HUES64 (cell line): ENCODE measurements at regions not wholly inside any gene's neighbourhood (a gene's known extent, or its start where the extent isn't known, plus 50 kb on each side); places are given as distances from the start of the nearest gene placed in this dataset.

Source experiments
- H3K27ac ChIP-seq: 2 replicates; pipeline ENCODE4 v1.7.0; 2013; ENCODE audit warnings: low read depth, low read length, inconsistent platforms
- H3K27me3 ChIP-seq: 2 replicates; pipeline ENCODE4 v1.6.1; 2013; ENCODE audit warnings: mild to moderate bottlenecking, low read length; ENCODE audit not compliant: insufficient read depth
- H3K36me3 ChIP-seq: 2 replicates; pipeline ENCODE4 v1.6.1; 2013; ENCODE audit warnings: mild to moderate bottlenecking, low read length; ENCODE audit not compliant: insufficient read depth
- H3K4me1 ChIP-seq: 2 replicates; pipeline ENCODE4 v1.6.1; 2013; ENCODE audit warnings: mild to moderate bottlenecking, low read length, moderate library complexity; ENCODE audit not compliant: insufficient read depth
- H3K4me3 ChIP-seq: 2 replicates; pipeline ENCODE4 v1.5.1; 2013; ENCODE audit warnings: mild to moderate bottlenecking, low read length, moderate library complexity
- H3K9ac ChIP-seq: 2 replicates; pipeline ENCODE4 v1.6.1; 2013; ENCODE audit warnings: mild to moderate bottlenecking, low read depth, low read length
- H3K9me3 ChIP-seq: 2 replicates; pipeline ENCODE4 v1.6.1; 2013; ENCODE audit warnings: low read depth, low read length; ENCODE audit not compliant: insufficient read depth
- WGBS: fragments of 150-250, 120-280 bp; methylation state at CpG from one replicate; pipeline ENCODE4 v1.1.7; 2013; ENCODE audit warnings: missing lambda C conversion rate; 5-methylcytosine and 5-hydroxymethylcytosine counted together

DNA sequence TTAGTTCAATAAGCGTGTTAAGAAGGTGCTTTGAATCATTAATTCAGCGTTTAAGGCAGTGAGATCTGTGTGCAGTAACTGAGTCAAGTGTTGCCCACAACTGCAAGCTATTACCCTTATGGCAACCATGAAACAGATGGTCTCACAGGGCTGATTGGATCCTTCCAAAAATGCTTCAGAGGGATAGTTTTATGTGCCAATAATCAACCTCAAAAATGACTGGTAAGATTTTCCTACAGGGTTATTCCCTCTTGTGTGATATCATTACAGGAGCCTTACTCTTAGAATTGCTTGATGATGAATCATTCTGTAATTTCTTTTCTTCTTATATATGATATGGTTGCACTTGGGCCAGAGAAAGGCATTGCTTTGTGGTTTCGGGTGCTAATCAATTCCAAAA lies 1299.2 kb upstream of the ATXN8OS start:
- Histone ChIP-seq H3K4me1 (peaks cover 6% of the 10 kb centered on the region; the same call in 1 of the 2 replicates), H3K27ac (no peak overlapping the region), H3K36me3 (no peaks in the 10 kb centered on the region), H3K4me3 (no peak overlapping the region), H3K9me3 (no peaks in the 10 kb centered on the region), H3K27me3 (no peaks in the 10 kb centered on the region), H3K9ac (no peak overlapping the region)
- WGBS, result 94% methylated on average over 2 of the region's 3 CpGs

DNA sequence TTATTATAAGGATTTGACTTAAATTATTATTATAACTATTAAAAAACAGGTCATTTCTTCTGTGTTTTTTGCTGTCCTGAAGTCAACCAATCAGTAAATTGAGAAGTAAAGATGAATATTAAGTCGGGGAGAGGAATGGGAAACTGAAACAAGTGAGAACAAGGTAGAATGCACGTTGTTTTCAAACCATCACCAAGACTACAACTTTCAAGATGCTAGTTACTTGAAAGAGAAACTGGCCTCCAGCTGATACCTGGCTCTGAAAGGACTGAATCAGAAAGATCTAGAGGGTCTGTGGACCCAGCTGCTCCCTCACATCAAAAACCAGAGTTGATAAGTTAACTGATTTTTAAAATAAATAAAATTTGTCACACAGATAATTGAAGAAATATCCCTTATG lies 1301.5 kb upstream of the ATXN8OS start:
- WGBS, result 94% methylated on average over 2 of the region's 2 CpGs
- Histone ChIP-seq H3K9ac (no peak overlapping the region), H3K27me3 (no peaks in the 10 kb centered on the region)

DNA sequence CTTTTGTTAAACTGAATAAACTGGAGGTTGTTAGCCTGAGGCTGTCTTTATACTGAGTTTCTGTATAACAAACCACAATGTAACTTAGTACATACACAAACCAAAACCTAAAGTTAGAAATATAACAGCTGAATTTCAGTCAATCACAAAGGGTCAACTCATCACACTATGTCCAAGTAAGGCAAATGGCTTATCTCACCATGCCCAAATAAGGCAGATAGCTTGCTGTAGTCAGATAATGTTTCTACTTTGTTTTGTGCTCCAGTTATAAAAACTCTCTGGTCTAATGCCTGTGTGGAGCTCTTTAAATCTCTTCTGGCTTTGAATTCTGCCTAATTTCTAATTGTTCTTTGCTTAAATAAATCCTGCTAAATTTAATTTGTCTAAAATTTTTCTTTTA lies 1323.4 kb upstream of the ATXN8OS start:
- H3K36me3 ChIP-seq, result no peaks in the 10 kb centered on the region
- H3K4me3 ChIP-seq, result no peak overlapping the region
- no peak overlapping the region for H3K9ac ChIP-seq
- no peaks in the 10 kb centered on the region for H3K27me3 ChIP-seq
- H3K4me1 ChIP-seq, result no peaks in the 10 kb centered on the region
- H3K27ac ChIP-seq, result no peak overlapping the region
- no peaks in the 10 kb centered on the region for H3K9me3 ChIP-seq

More for the DNA sequence above, 1301.5 kb upstream of the ATXN8OS start:
- no peak overlapping the region for H3K4me3 ChIP-seq
- H3K36me3 ChIP-seq, result no peaks in the 10 kb centered on the region
- H3K27ac ChIP-seq, result no peak overlapping the region
- H3K9me3 ChIP-seq, result no peaks in the 10 kb centered on the region
- peaks cover 6% of the 10 kb centered on the region; the same call in 1 of the 2 replicates for H3K4me1 ChIP-seq

DNA sequence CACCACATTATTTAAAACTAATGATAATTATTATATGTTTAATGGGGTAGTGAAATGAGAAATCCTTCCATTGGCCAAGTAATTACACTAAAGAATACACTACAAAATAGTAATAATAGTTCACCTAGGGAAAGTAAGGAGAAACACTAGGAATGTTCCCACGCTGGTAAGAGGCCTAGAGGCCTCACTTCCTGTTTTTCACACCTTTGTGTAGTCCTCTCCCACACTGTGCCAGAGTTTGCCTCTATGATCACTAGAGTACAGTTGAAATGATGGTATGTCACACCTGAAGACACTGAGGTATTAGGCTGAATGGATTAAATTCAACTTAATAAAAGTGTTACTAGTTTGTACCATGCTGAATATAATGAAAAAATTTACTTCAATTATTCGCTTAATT lies 1348.0 kb upstream of the ATXN8OS start:
- H3K4me3 ChIP-seq, result no peak overlapping the region
- H3K27me3 ChIP-seq, result no peaks in the 10 kb centered on the region
- WGBS, result 89% methylated on average over 1 of the region's 2 CpGs

DNA sequence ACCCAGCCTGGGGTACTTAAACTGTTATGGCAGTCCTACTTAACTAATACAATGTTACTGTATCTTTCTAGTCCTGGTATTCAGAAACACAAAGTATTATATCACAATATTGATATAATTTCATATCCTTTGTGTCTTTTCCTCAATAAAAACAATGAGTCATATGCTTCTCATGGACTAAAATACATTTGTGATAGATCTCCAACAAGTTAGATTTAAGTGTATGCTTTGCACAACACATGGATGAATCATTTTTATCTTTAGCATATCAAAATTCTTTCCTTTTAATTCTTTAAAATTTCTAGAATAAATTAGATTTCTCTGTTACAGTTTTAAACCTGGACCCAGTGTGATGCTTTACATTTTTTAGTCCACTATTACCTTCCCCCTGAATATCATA lies 1357.8 kb upstream of the ATXN8OS start:
- H3K36me3 ChIP-seq, result no peaks in the 10 kb centered on the region
- peaks cover 17% of the 10 kb centered on the region for H3K4me1 ChIP-seq
- H3K27ac ChIP-seq, result no peak overlapping the region
- H3K27me3 ChIP-seq, result no peaks in the 10 kb centered on the region
- H3K9me3 ChIP-seq, result no peaks in the 10 kb centered on the region
- no peak overlapping the region for H3K9ac ChIP-seq
- no peak overlapping the region for H3K4me3 ChIP-seq

More for the DNA sequence above, 1348.0 kb upstream of the ATXN8OS start:
- H3K4me1 ChIP-seq, result no peaks in the 10 kb centered on the region
- no peaks in the 10 kb centered on the region for H3K36me3 ChIP-seq
- H3K27ac ChIP-seq, result no peak overlapping the region
- no peak overlapping the region for H3K9ac ChIP-seq
- H3K9me3 ChIP-seq, result no peaks in the 10 kb centered on the region

DNA sequence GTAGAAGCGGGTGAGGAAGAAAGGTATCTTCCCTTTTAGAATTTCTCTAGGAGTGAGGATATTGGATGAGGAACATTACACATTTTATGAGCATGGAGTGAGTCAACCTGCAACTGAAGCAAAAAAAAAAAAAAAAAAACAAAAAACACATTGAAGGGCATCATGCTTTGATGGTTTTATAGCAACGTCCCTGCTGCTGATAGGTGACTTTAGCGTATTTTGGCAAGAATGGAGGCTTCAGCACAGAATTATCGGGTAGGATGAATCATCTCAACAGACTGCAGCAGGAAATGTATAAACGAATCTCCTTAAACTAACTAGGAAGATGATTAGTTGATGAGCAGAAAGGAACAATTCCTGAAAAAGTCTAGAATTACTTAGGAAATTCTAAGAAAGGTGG lies 1359.6 kb upstream of the ATXN8OS start:
- no peak overlapping the region for H3K27ac ChIP-seq
- 96% methylated on average over 5 of the region's 5 CpGs for WGBS

DNA sequence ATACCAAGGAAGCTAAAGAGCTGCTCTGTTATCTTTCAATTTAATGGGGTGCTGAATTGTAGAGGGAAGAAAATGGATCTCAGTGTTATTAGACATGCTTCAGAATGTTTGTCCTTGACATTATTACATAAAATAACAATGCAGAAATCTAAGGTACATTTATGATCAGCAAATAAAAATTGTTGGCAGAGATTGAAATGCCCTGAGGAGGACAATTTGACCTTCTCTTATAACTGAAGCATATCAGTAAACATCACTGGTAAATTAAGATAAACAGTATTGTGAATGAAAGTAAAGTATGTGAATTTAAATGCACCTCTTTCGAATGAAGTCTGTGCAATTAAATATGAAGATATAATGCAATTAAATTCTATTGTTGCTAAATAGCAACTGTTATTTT lies 1362.1 kb upstream of the ATXN8OS start:
- Histone ChIP-seq H3K27ac (no peak overlapping the region), H3K4me3 (no peak overlapping the region), H3K9ac (no peak overlapping the region), H3K36me3 (no peaks in the 10 kb centered on the region), H3K4me1 (peaks cover 17% of the 10 kb centered on the region), H3K27me3 (no peaks in the 10 kb centered on the region), H3K9me3 (no peaks in the 10 kb centered on the region)
- 82% methylated on average over 1 of the region's 1 CpG for WGBS

More for the DNA sequence above, 1359.6 kb upstream of the ATXN8OS start:
- Histone ChIP-seq H3K27me3 (no peaks in the 10 kb centered on the region), H3K9ac (no peak overlapping the region), H3K9me3 (no peaks in the 10 kb centered on the region), H3K4me3 (no peak overlapping the region), H3K4me1 (peaks cover 17% of the 10 kb centered on the region), H3K36me3 (no peaks in the 10 kb centered on the region)

DNA sequence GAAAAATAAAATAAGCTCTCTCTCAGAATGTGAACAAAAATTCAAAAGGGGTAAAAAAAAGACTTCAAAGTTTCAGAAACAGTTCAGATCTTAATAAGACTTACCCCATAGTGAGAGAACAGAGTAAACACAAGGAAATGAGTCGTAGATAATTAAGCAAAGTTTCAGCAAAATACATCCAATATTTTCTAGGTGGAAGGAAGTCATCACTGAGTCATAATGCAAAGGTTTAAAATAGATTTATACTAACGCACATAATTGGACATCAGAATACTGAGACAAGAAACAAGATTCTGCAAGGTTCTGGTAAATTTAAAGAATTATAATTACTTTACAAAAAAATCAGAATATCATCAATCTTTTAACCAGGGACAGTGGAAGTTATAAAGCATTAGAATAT lies 1370.7 kb upstream of the ATXN8OS start:
- Histone ChIP-seq H3K27ac (no peak overlapping the region), H3K4me1 (peaks cover 13% of the 10 kb centered on the region), H3K4me3 (no peak overlapping the region), H3K36me3 (no peaks in the 10 kb centered on the region), H3K9me3 (no peaks in the 10 kb centered on the region), H3K27me3 (no peaks in the 10 kb centered on the region), H3K9ac (no peak overlapping the region)
- WGBS, result no CpG with 5 or more reads among the region's 2 CpGs

DNA sequence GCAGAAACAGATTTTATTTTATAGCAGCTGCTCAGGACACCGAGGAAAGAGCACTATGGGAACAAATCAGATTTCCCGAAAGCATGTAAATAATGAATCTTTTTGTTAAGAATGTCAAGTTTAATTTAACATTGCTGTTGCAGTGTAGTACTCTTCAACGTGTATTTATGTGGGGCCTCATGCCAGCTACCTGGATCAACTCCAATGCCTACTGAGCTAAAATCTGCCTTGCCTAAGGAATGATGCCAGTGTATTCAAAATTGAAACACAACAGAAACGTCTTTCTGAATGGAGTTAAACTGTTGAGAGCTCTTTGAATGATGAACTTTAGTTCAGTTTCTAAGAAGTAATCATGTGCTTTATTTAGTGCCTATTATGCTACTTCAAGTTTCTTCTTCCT lies 1379.8 kb upstream of the ATXN8OS start:
- H3K27me3 ChIP-seq, result no peaks in the 10 kb centered on the region
- no peak overlapping the region for H3K9ac ChIP-seq
- WGBS, result 97% methylated on average over 4 of the region's 4 CpGs
- no peak overlapping the region for H3K4me3 ChIP-seq
- no peaks in the 10 kb centered on the region for H3K9me3 ChIP-seq
- no peak overlapping the region for H3K27ac ChIP-seq
- no peaks in the 10 kb centered on the region for H3K36me3 ChIP-seq
- H3K4me1 ChIP-seq, result peaks cover 3% of the 10 kb centered on the region

DNA sequence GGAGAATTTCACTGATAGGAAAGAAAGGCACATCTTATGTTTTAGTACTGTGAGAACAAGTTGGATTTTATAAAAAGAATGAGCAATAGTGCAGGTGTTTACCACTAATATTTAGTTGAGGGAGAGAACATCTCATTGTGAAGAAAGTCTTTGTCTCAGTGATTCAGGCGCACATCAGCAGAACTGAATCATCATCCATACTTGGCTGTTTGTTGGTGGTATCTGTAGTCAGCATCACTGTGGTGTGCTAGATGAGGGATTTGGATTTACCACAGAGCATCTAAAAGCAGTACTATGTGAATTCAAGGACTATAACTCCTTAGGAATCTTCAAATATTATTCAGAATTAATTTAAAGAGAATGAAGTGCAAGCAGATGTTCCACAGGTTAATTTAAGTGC lies 1380.5 kb upstream of the ATXN8OS start:
- Histone ChIP-seq H3K9ac (no peak overlapping the region), H3K9me3 (no peaks in the 10 kb centered on the region), H3K4me1 (peaks cover 8% of the 10 kb centered on the region), H3K27ac (no peak overlapping the region), H3K4me3 (no peak overlapping the region), H3K27me3 (no peaks in the 10 kb centered on the region), H3K36me3 (no peaks in the 10 kb centered on the region)
- WGBS, result 100% methylated on average over 1 of the region's 1 CpG

DNA sequence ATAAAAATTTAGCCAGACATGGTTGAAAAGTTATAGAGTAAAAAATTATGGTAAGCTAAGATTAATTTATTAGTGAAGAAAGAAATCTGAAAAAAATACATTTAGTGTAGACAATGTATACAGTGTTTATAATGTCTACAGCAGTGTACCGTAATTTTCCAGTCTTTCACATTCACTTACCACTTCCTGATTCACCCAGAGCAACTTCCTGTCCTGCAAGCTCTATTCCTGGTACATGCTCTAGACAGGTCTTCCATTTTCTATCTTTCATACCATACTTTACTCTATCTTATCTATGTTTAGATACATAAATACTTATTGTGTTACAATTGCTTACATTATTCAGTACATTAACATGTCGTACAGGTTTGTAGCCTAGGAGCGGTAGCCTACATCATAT lies 1387.8 kb upstream of the ATXN8OS start:
- H3K4me3 ChIP-seq, result no peak overlapping the region
- 89% methylated on average over 3 of the region's 3 CpGs for WGBS
- no peaks in the 10 kb centered on the region for H3K9me3 ChIP-seq
- no peaks in the 10 kb centered on the region for H3K36me3 ChIP-seq
- peaks cover 26% of the 10 kb centered on the region for H3K4me1 ChIP-seq
- no peaks in the 10 kb centered on the region for H3K27me3 ChIP-seq
- H3K27ac ChIP-seq, result no peak overlapping the region
- H3K9ac ChIP-seq, result no peak overlapping the region

DNA sequence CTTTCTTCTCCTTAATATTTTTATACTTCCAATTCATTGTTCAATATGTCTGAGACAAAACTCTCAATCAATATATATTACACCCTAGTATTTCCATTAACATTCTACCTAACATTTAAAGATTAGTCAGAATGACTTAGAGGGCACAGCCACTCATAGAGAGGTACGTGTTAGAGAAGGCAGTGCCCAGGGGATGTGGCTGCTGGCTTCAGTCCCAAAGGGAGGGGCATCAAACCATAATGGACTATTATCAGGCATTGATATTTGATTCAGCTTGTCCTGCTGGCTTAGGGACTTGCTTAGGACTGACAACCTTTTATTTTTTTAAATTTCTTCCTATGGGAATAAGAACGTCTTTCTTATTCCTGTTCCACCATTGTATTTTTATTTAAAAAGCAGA lies 1392.0 kb upstream of the ATXN8OS start:
- Histone ChIP-seq H3K27ac (peak overlapping the region; percentile 92; the same call in 1 of the 2 replicates), H3K4me1 (peaks cover 52% of the 10 kb centered on the region), H3K4me3 (no peak overlapping the region), H3K9ac (no peak overlapping the region), H3K27me3 (no peaks in the 10 kb centered on the region), H3K9me3 (no peaks in the 10 kb centered on the region), H3K36me3 (no peaks in the 10 kb centered on the region)
- 67% methylated on average over 1 of the region's 2 CpGs for WGBS
